Activated T-helper 1 cell treated with anti-CD3 and anti-CD28 coated beads, Interleukin-12 subunit alpha, Interleukin-12 subunit beta, Interleukin-2, Interleukin-4 antibody, amounts not matched to agents 30 ng/mL and 10 ng/mL and 1 ng/mL, durations not matched to agents 14 hours and 24 hours and 36 hours (primary cell): ENCODE measurements at regions not wholly inside any gene's neighbourhood (a gene's known extent, or its start where the extent isn't known, plus 50 kb on each side); places are given as distances from the start of the nearest gene placed in this dataset.
"Not testable (repeated sequence)": the region's sequence is repeated elsewhere in the genome, so short reads cannot be mapped to it uniquely, and the experiment has no call there.

Source experiments
- DNase-seq: peaks from one replicate; pipeline ENCODE4 v3.0.0; 2021; ENCODE audit warnings: low spot score
- H3K27ac Mint-ChIP-seq: one replicate; pipeline ENCODE4 v1.8.0; 2021; ENCODE audit warnings: mild to moderate bottlenecking, mixed read lengths
- H3K27me3 Mint-ChIP-seq: one replicate; pipeline ENCODE4 v1.8.0; 2022; ENCODE audit warnings: mild to moderate bottlenecking, moderate library complexity, mixed read lengths; ENCODE audit not compliant: insufficient read depth
- H3K36me3 Mint-ChIP-seq: one replicate; pipeline ENCODE4 v1.8.0; 2021; ENCODE audit warnings: low read depth, mixed read lengths
- H3K4me1 Mint-ChIP-seq: one replicate; pipeline ENCODE4 v1.8.0; 2021; ENCODE audit warnings: low read depth, mixed read lengths
- H3K4me3 Mint-ChIP-seq: one replicate; pipeline ENCODE4 v1.8.0; 2021; ENCODE audit warnings: mild to moderate bottlenecking, moderate library complexity, mixed read lengths
- H3K9me3 Mint-ChIP-seq: one replicate; pipeline ENCODE4 v1.8.0; 2021; ENCODE audit warnings: mixed read lengths
- intact Hi-C: fragments of 100-400 bp; cut with micrococcal nuclease; formaldehyde crosslinking; loops from one replicate; pipeline ENCODE4 v1.15.1; 2024

GRCh38 chr10:5291501-5292195 is 73.1 kb upstream of the UCN3 start:
- no peaks in the 10 kb centered on the region for H3K27me3 Mint-ChIP-seq
- peaks cover 31% of the 10 kb centered on the region for H3K36me3 Mint-ChIP-seq
- intact Hi-C loops: loop anchor here (1.0 to 10.0 kb wide), 6 partner anchors 8 to 523 kb away; partner anchors contain the start of genes GDI2 and TASOR2
- peak overlapping the region; percentile 93 for H3K4me3 Mint-ChIP-seq
- H3K4me1 Mint-ChIP-seq: peaks cover 72% of the 10 kb centered on the region
- peak; percentile 70 for DNase-seq
- peaks cover 15% of the 10 kb centered on the region for H3K9me3 Mint-ChIP-seq
- H3K27ac Mint-ChIP-seq: peak overlapping the region; percentile 100

GRCh38 chr10:5292196-5292735 is 72.5 kb upstream of the UCN3 start:
- intact Hi-C loops: loop anchor here (2.0 to 10.0 kb wide), 3 partner anchors 155 to 523 kb away; partner anchors contain the start of genes GDI2 and TASOR2
- DNase-seq: peak; percentile 49
- H3K36me3 Mint-ChIP-seq: peaks cover 30% of the 10 kb centered on the region
- peaks cover 74% of the 10 kb centered on the region for H3K4me1 Mint-ChIP-seq
- peak overlapping the region; percentile 100 for H3K27ac Mint-ChIP-seq
- H3K9me3 Mint-ChIP-seq: peaks cover 15% of the 10 kb centered on the region
- peak overlapping the region; percentile 93 for H3K4me3 Mint-ChIP-seq
- H3K27me3 Mint-ChIP-seq: no peaks in the 10 kb centered on the region

GRCh38 chr10:5292970-5293369 is 71.8 kb upstream of the UCN3 start:
- intact Hi-C loops: loop anchor here (2.0 to 10.0 kb wide), 3 partner anchors 154 to 522 kb away; partner anchors contain the start of genes GDI2 and TASOR2
- DNase-seq, H3K27me3 Mint-ChIP-seq: not testable (repeated sequence)
- Mint-ChIP-seq H3K9me3 (peaks cover 17% of the 10 kb centered on the region), H3K36me3 (peaks cover 35% of the 10 kb centered on the region), H3K4me3 (peak overlapping the region; percentile 93), H3K4me1 (peaks cover 81% of the 10 kb centered on the region), H3K27ac (peak overlapping the region; percentile 100)

- Mint-ChIP-seq H3K9me3 (peaks cover 13% of the 10 kb centered on the region), H3K36me3 (peaks cover 35% of the 10 kb centered on the region), H3K4me1 (peaks cover 82% of the 10 kb centered on the region)
Observed at GRCh38 chr10:5293691-5294550, 70.8 kb upstream of the UCN3 start.

GRCh38 chr10:5297466-5297865 is 67.3 kb upstream of the UCN3 start:
- intact Hi-C loops: loop anchor here (1.0 to 10.0 kb wide), 4 partner anchors 115 to 517 kb away; partner anchors contain the start of genes GDI2, NET1 and TASOR2
- H3K4me3 Mint-ChIP-seq: peak overlapping the region; percentile 74
- H3K27me3 Mint-ChIP-seq: no peaks in the 10 kb centered on the region
- peaks cover 69% of the 10 kb centered on the region for H3K4me1 Mint-ChIP-seq
- H3K27ac Mint-ChIP-seq: peak overlapping the region; percentile 99
- peaks cover 10% of the 10 kb centered on the region for H3K9me3 Mint-ChIP-seq
- peak; percentile 61 for DNase-seq
- peaks cover 49% of the 10 kb centered on the region for H3K36me3 Mint-ChIP-seq

More at GRCh38 chr10:5293691-5294550, 70.8 kb upstream of the UCN3 start:
- intact Hi-C loops: loop anchor here (2.0 to 10.0 kb wide), 3 partner anchors 153 to 521 kb away; partner anchors contain the start of genes GDI2 and TASOR2
- Mint-ChIP-seq H3K27ac (peak overlapping the region; percentile 100), H3K27me3 (no peaks in the 10 kb centered on the region), H3K4me3 (peak overlapping the region; percentile 93)
- peak; percentile 73 for DNase-seq

GRCh38 chr10:5297996-5298395 is 66.8 kb upstream of the UCN3 start:
- Mint-ChIP-seq H3K4me1 (peaks cover 64% of the 10 kb centered on the region), H3K36me3 (peaks cover 52% of the 10 kb centered on the region), H3K27ac (peak overlapping the region; percentile 99), H3K9me3 (peaks cover 11% of the 10 kb centered on the region), H3K27me3 (no peaks in the 10 kb centered on the region), H3K4me3 (no peak overlapping the region)
- DNase-seq: no peak
- intact Hi-C loops: loop anchor here (1.0 to 10.0 kb wide), 4 partner anchors 115 to 517 kb away; partner anchors contain the start of genes GDI2, NET1 and TASOR2

- DNase-seq: no peak
- peaks cover 28% of the 10 kb centered on the region for H3K9me3 Mint-ChIP-seq
- no peaks in the 10 kb centered on the region for H3K27me3 Mint-ChIP-seq
- H3K4me3 Mint-ChIP-seq: no peak overlapping the region
- H3K27ac Mint-ChIP-seq: no peak overlapping the region
- H3K4me1 Mint-ChIP-seq: peaks cover 48% of the 10 kb centered on the region
- H3K36me3 Mint-ChIP-seq: peaks cover 63% of the 10 kb centered on the region
- intact Hi-C loops: loop anchor here (10.0 kb wide), 2 partner anchors 385 to 515 kb away; partner anchors contain the start of genes GDI2 and TASOR2
Observed at GRCh38 chr10:5299950-5300349, 64.8 kb upstream of the UCN3 start.

GRCh38 chr10:5303504-5303903 is 61.3 kb upstream of the UCN3 start:
- Mint-ChIP-seq H3K27ac (no peak overlapping the region), H3K36me3 (peaks cover 58% of the 10 kb centered on the region), H3K4me1 (peaks cover 12% of the 10 kb centered on the region), H3K9me3 (peaks cover 45% of the 10 kb centered on the region), H3K27me3 (no peaks in the 10 kb centered on the region), H3K4me3 (no peak overlapping the region)
- intact Hi-C loops: no loop called here
- DNase-seq: no peak

- intact Hi-C loops: no loop called here
- Mint-ChIP-seq H3K4me1 (peaks cover 5% of the 10 kb centered on the region), H3K27me3 (peaks cover 1% of the 10 kb centered on the region), H3K9me3 (peaks cover 51% of the 10 kb centered on the region), H3K36me3 (peaks cover 60% of the 10 kb centered on the region), H3K27ac (no peak overlapping the region), H3K4me3 (no peak overlapping the region)
- no peak for DNase-seq
Observed at GRCh38 chr10:5305374-5305773, 59.4 kb upstream of the UCN3 start.

- H3K27me3 Mint-ChIP-seq: peaks cover 1% of the 10 kb centered on the region
- H3K9me3 Mint-ChIP-seq: peaks cover 32% of the 10 kb centered on the region
- no peak overlapping the region for H3K27ac Mint-ChIP-seq
- H3K36me3 Mint-ChIP-seq: peaks cover 30% of the 10 kb centered on the region
- H3K4me3 Mint-ChIP-seq: no peak overlapping the region
- intact Hi-C loops: no loop called here
- no peak for DNase-seq
- peaks cover 24% of the 10 kb centered on the region for H3K4me1 Mint-ChIP-seq
Observed at GRCh38 chr10:5310914-5311313, 53.9 kb upstream of the UCN3 start.

GRCh38 chr10:5311617-5312016 is 53.1 kb upstream of the UCN3 start:
- intact Hi-C loops: no loop called here
- H3K36me3 Mint-ChIP-seq: peaks cover 25% of the 10 kb centered on the region
- H3K27ac Mint-ChIP-seq: no peak overlapping the region
- peaks cover 31% of the 10 kb centered on the region for H3K4me1 Mint-ChIP-seq
- peaks cover 1% of the 10 kb centered on the region for H3K27me3 Mint-ChIP-seq
- DNase-seq: no peak
- H3K4me3 Mint-ChIP-seq: no peak overlapping the region
- H3K9me3 Mint-ChIP-seq: peaks cover 25% of the 10 kb centered on the region

- intact Hi-C loops: loop anchor here (5.0 kb wide), 1 partner anchor 33 kb away; no protein-coding TSS in a partner anchor
- DNase-seq: no peak
- Mint-ChIP-seq H3K27ac (no peak overlapping the region), H3K36me3 (peaks cover 13% of the 10 kb centered on the region), H3K4me3 (no peak overlapping the region), H3K27me3 (no peaks in the 10 kb centered on the region), H3K9me3 (peaks cover 14% of the 10 kb centered on the region), H3K4me1 (peaks cover 51% of the 10 kb centered on the region)
Observed at GRCh38 chr10:5314840-5315239, 49.9 kb upstream of the UCN3 start.
